T-cell (primary cell): ENCODE measurements at regions not wholly inside any gene's neighbourhood (a gene's known extent, or its start where the extent isn't known, plus 50 kb on each side); places are given as distances from the start of the nearest gene placed in this dataset.

Experiments used
- ATAC-seq, 4 experiments: fragments of 200-7000 bp in 3 of 4; fragments of 150-1000 bp in 1 of 4; cut with Tn5 transposase; replicated peaks in 1 of 4; 1 replicate in 3 of 4; 2 replicates in 1 of 4; pipeline ENCODE4 v1.10.0; 2021; ENCODE audit warnings: moderate library complexity in 3 of 4, mild to moderate bottlenecking in 2 of 4, moderate number of reproducible peaks in 1 of 4
- CTCF ChIA-PET, 2 donors: fragments of 300-600 bp; sonication (Branson Sonifier 250); formaldehyde crosslinking; loops; one replicate each; lab custom pipeline; 2022; ENCODE audit warnings: antibody characterized with exemption in 2 of 2; lab: Charles Lee
- POLR2A ChIA-PET, 2 donors: fragments of 300-600 bp; sonication (Branson Sonifier 250); formaldehyde crosslinking; loops; one replicate each; lab custom pipeline; 2022; ENCODE audit warnings: antibody characterized with exemption in 2 of 2; lab: Charles Lee
- DNase-seq, 35 experiments: peaks; one replicate each; pipeline versions ENCODE4 v3.0.0 to v3.0.0-alpha.2; 2013 to 2023
- H3K27ac ChIP-seq: one replicate; pipeline ENCODE4 v1.5.1; 2013; ENCODE audit warnings: low read length
- H3K27me3 ChIP-seq, 2 experiments: replicated peaks in 1 of 2; 1 replicate in 1 of 2; 2 replicates in 1 of 2; pipeline versions ENCODE4 v1.6.1 to v1.7.0; 2013; ENCODE audit warnings: low read length in 1 of 2, mixed read lengths in 1 of 2; ENCODE audit not compliant: control insufficient read depth in 2 of 2, insufficient read depth in 2 of 2; ENCODE audit errors: extremely low read depth in 1 of 2
- H3K36me3 ChIP-seq, 2 donors: 1 replicate in 1 of 2; 2 replicates in 1 of 2; pipeline versions ENCODE4 v1.6.1 to v1.7.0; 2013; ENCODE audit warnings: low read length in 1 of 2; ENCODE audit not compliant: control insufficient read depth in 2 of 2, insufficient read depth in 1 of 2; ENCODE audit errors: extremely low read depth in 1 of 2
- H3K4me1 ChIP-seq, 2 experiments: 1 replicate in 1 of 2; 2 replicates in 1 of 2; pipeline versions ENCODE4 v1.6.1 to v1.7.0; 2013; ENCODE audit warnings: low read length in 2 of 2, mixed read lengths in 1 of 2; ENCODE audit not compliant: insufficient read depth in 2 of 2, control insufficient read depth in 1 of 2; ENCODE audit errors: extremely low read depth in 1 of 2
- H3K4me3 ChIP-seq, 2 donors: 1 replicate in 1 of 2; 2 replicates in 1 of 2; pipeline versions ENCODE4 v1.5.1 to v1.7.0; 2013; ENCODE audit warnings: mild to moderate bottlenecking in 2 of 2, low read length in 1 of 2, moderate library complexity in 1 of 2; ENCODE audit not compliant: control insufficient read depth in 1 of 2; ENCODE audit errors: extremely low read depth in 1 of 2
- H3K9me3 ChIP-seq: 2 replicates; pipeline ENCODE4 v1.7.0; 2013
- H3K27ac Mint-ChIP-seq, 2 donors: one replicate each; pipeline ENCODE4 v1.8.0; 2020 to 2021; ENCODE audit warnings: mild to moderate bottlenecking in 2 of 2, mixed read lengths in 2 of 2
- H3K27me3 Mint-ChIP-seq, 2 donors: one replicate each; pipeline ENCODE4 v1.8.0; 2021 to 2022; ENCODE audit warnings: mixed read lengths in 2 of 2
- H3K36me3 Mint-ChIP-seq: one replicate; pipeline ENCODE4 v1.8.0; 2021; ENCODE audit warnings: mixed read lengths
- H3K4me1 Mint-ChIP-seq, 3 donors: one replicate each; pipeline ENCODE4 v1.8.0; 2020 to 2022; ENCODE audit warnings: mixed read lengths in 3 of 3, mild to moderate bottlenecking in 1 of 3
- H3K4me3 Mint-ChIP-seq, 3 donors: one replicate each; pipeline ENCODE4 v1.8.0; 2020 to 2022; ENCODE audit warnings: mild to moderate bottlenecking in 3 of 3, mixed read lengths in 3 of 3, moderate library complexity in 3 of 3
- H3K9me3 Mint-ChIP-seq, 3 donors: one replicate each; pipeline ENCODE4 v1.8.0; 2020 to 2022; ENCODE audit warnings: mixed read lengths in 3 of 3
- WGBS: methylation state at CpG from one replicate; pipeline ENCODE4 v1.1.5; 2013; ENCODE audit warnings: missing lambda C conversion rate; ENCODE audit not compliant: insufficient coverage; 5-methylcytosine and 5-hydroxymethylcytosine counted together

DNA sequence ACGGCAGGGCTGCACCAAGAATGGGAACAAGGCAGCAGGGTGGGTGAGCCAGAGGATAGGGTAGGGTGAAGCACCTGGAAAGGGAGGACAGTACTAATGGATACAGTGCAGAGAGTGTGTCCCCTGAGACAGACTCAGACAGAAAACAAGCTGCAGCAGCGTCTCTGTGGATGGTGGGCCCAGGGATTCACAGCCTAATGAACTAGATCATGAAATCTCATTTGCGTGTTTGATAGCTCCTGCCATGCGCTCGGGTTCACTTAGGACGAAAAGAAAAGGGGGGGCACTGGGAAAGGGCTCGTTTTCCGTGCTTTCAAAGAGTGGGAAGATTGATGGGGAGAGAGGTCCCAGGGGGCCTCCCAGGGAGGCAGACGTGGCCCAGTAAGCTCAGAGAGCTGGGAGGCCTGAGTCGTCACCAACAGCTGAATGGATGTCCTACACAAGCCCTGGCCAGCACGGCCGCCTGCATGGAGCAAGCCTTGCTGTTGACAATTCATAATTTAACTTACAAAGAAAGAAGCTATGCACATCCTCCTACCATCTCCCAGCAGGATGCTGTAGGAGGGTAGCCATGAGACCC, 446.9 kb downstream of the BCOR start:
- no peaks in the 10 kb centered on the region for H3K9me3 ChIP-seq
- ChIA-PET POLR2A (no interaction called here), CTCF (no interaction called here)
- no peak overlapping the region for H3K27ac ChIP-seq
- peaks cover 0 to 7% of the 10 kb centered on the region in 2 experiments for H3K27me3 ChIP-seq
- no peak overlapping the region for H3K27ac Mint-ChIP-seq
- peaks cover 0 to 4% (median 4%) of the 10 kb centered on the region in 3 donors for H3K4me1 Mint-ChIP-seq
- WGBS = 89% methylated on average over 3 of the region's 12 CpGs
- peaks cover 0 to 2% (median 0%) of the 10 kb centered on the region in 3 donors for H3K9me3 Mint-ChIP-seq
- H3K4me3 ChIP-seq = no peak overlapping the region
- DNase-seq (no peak), ATAC-seq (no peak)
- no peaks in the 10 kb centered on the region for H3K36me3 Mint-ChIP-seq
- peaks cover 0 to 28% of the 10 kb centered on the region in 2 donors for H3K27me3 Mint-ChIP-seq
- no peaks in the 10 kb centered on the region for H3K4me1 ChIP-seq
- H3K4me3 Mint-ChIP-seq = no peak overlapping the region
- no peaks in the 10 kb centered on the region for H3K36me3 ChIP-seq

DNA sequence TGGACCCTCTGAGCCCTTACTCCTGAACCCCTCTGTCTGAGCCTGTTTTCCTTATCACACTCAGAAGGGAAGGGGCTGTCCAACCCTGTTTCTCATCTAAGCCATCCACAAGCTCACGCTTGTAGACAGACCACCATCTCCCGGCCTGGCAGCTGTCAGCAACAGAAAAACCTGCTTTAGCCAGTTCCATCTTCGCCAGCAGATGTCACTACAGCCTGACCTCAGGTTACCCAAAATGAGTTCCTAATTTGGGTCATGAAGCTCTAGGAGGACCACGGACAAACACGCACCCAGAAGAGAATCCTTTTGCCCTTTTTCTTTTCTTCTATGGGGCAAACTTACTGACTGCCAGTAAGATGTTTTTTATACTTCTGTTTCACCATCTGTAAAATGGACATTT, 445.4 kb downstream of the BCOR start:
- no peaks in the 10 kb centered on the region for H3K9me3 ChIP-seq
- Mint-ChIP-seq H3K27ac (no peak overlapping the region), H3K9me3 (peaks cover 0 to 1% (median 0%) of the 10 kb centered on the region in 3 donors), H3K4me1 (peaks cover 0 to 4% (median 4%) of the 10 kb centered on the region in 3 donors), H3K27me3 (peaks cover 0 to 28% of the 10 kb centered on the region in 2 donors), H3K36me3 (no peaks in the 10 kb centered on the region), H3K4me3 (no peak overlapping the region)
- DNase-seq (peak in 9 of 35 experiments; percentile 1 to 30 (median 3)), ATAC-seq (no peak)
- peaks cover 0 to 7% of the 10 kb centered on the region in 2 experiments for H3K27me3 ChIP-seq
- 73% methylated on average over 2 of the region's 5 CpGs for WGBS
- no peaks in the 10 kb centered on the region for H3K36me3 ChIP-seq
- POLR2A ChIA-PET = no interaction called here
- CTCF ChIA-PET = no interaction called here
- no peak overlapping the region for H3K27ac ChIP-seq
- no peak overlapping the region for H3K4me3 ChIP-seq
- no peaks in the 10 kb centered on the region for H3K4me1 ChIP-seq

DNA sequence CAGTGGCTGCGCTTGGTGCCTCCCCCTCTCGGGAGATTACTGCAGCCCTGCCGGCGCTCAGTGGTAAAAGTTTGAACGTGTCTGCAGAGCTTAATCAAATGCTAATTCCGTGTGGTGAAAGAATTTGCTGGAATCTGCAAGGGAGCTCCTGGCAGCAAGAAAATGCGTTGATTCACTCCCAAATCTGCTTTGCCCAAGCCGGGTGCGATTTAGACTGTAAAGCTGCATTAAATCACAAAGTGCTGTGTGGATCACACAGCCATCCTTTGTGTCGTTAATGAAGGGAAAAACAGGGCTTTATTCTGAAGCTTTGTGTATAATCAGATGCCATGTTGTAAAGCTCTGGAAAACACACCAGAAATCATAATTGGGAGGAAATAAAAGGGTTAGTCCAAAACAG, 444.1 kb downstream of the BCOR start:
- no peaks in the 10 kb centered on the region for H3K36me3 Mint-ChIP-seq
- H3K27ac Mint-ChIP-seq = no peak overlapping the region
- H3K4me1 Mint-ChIP-seq = peaks cover 0 to 4% (median 4%) of the 10 kb centered on the region in 3 donors
- H3K9me3 Mint-ChIP-seq = no peaks in the 10 kb centered on the region
- DNase-seq = no peak
- H3K27me3 Mint-ChIP-seq = peaks cover 0 to 28% of the 10 kb centered on the region in 2 donors
- H3K4me3 Mint-ChIP-seq = no peak overlapping the region
- no peak overlapping the region for H3K4me3 ChIP-seq
- ChIA-PET CTCF (no interaction called here), POLR2A (no interaction called here)
- H3K9me3 ChIP-seq = no peaks in the 10 kb centered on the region
- H3K27ac ChIP-seq = no peak overlapping the region
- WGBS = 50% methylated on average over 2 of the region's 10 CpGs
- no peak for ATAC-seq
- peaks cover 0 to 7% of the 10 kb centered on the region in 2 experiments for H3K27me3 ChIP-seq
- H3K36me3 ChIP-seq = no peaks in the 10 kb centered on the region
- H3K4me1 ChIP-seq = no peaks in the 10 kb centered on the region

DNA sequence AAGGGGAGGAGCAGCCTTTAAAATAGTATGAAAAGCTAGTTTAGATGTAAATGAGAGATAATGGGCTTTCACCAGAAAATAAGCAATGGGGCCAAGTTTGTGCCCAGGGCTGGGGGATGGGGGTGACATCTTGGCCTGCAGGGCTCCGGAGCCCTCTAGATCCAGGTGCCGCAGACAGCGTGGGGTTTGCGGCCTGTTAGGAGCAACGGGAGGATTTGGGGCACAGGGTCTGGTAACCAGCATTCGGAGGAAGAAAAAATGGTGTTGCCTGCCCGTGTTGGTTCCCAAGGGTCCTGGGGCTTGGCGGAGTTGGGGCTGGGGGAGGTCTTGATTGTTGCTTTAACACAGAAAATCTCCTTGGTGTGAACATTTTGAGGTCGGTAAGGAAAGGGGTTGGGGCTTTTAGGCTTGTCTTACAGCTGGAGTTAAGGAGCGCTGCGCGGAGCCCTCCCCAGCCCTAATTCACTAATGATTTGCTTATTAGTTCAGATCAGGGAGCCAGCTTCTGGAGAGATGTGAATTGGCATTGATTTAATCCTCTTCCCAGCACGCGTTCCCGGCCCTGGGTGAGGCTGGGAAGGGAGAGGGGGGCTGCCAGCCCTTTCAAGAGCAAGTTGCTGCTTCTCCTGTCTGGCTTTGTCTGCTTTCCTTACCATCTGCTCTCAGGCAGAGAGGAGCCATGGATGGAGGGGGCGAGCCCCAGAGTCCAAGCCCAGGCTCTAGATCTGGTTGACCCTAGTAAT, 443.4 kb downstream of the BCOR start:
- Mint-ChIP-seq H3K36me3 (no peaks in the 10 kb centered on the region), H3K9me3 (no peaks in the 10 kb centered on the region), H3K4me1 (peaks cover 0 to 4% (median 4%) of the 10 kb centered on the region in 3 donors), H3K27me3 (peaks cover 0 to 28% of the 10 kb centered on the region in 2 donors), H3K27ac (no peak overlapping the region), H3K4me3 (no peak overlapping the region)
- DNase-seq = no peak
- ChIA-PET CTCF (no interaction called here), POLR2A (no interaction called here)
- H3K4me1 ChIP-seq = no peaks in the 10 kb centered on the region
- H3K4me3 ChIP-seq = no peak overlapping the region
- H3K27ac ChIP-seq = no peak overlapping the region
- H3K27me3 ChIP-seq = peaks cover 0 to 7% of the 10 kb centered on the region in 2 experiments
- 82% methylated on average over 5 of the region's 16 CpGs for WGBS
- no peaks in the 10 kb centered on the region for H3K36me3 ChIP-seq
- no peaks in the 10 kb centered on the region for H3K9me3 ChIP-seq
- no peak for ATAC-seq

- Histone ChIP-seq H3K36me3 (no peaks in the 10 kb centered on the region), H3K4me3 (no peak overlapping the region), H3K4me1 (no peaks in the 10 kb centered on the region), H3K9me3 (no peaks in the 10 kb centered on the region), H3K27me3 (peaks cover 0 to 7% of the 10 kb centered on the region in 2 experiments), H3K27ac (no peak overlapping the region)
- H3K4me1 Mint-ChIP-seq = peaks cover 0 to 4% (median 4%) of the 10 kb centered on the region in 3 donors
- H3K36me3 Mint-ChIP-seq = no peaks in the 10 kb centered on the region
- H3K4me3 Mint-ChIP-seq = no peak overlapping the region
- ChIA-PET CTCF (no interaction called here), POLR2A (no interaction called here)
- no peak for DNase-seq
- peaks cover 0 to 28% of the 10 kb centered on the region in 2 donors for H3K27me3 Mint-ChIP-seq
- no peak overlapping the region for H3K27ac Mint-ChIP-seq
- H3K9me3 Mint-ChIP-seq = no peaks in the 10 kb centered on the region
- ATAC-seq = no peak
- WGBS = no CpG with 5 or more reads among the region's 3 CpGs
Measured at GRCh38 chrX:39654952-39655351, 442.8 kb downstream of the BCOR start.

- no peaks in the 10 kb centered on the region for H3K36me3 Mint-ChIP-seq
- CTCF ChIA-PET = no interaction called here
- H3K27me3 Mint-ChIP-seq = peaks cover 0 to 6% of the 10 kb centered on the region in 2 donors
- no peak for DNase-seq
- no peaks in the 10 kb centered on the region for H3K27me3 ChIP-seq
- H3K9me3 ChIP-seq = no peaks in the 10 kb centered on the region
- no peak overlapping the region for H3K27ac ChIP-seq
- no peaks in the 10 kb centered on the region for H3K4me1 ChIP-seq
- H3K4me3 Mint-ChIP-seq = no peak overlapping the region
- no peaks in the 10 kb centered on the region for H3K9me3 Mint-ChIP-seq
- no CpG with 5 or more reads among the region's 6 CpGs for WGBS
- no peaks in the 10 kb centered on the region for H3K4me1 Mint-ChIP-seq
- no peaks in the 10 kb centered on the region for H3K36me3 ChIP-seq
- H3K27ac Mint-ChIP-seq = no peak overlapping the region
- POLR2A ChIA-PET = no interaction called here
- no peak for ATAC-seq
- H3K4me3 ChIP-seq = no peak overlapping the region
Measured at GRCh38 chrX:39661116-39661907, 436.4 kb downstream of the BCOR start.
